WERI-Rb-1 (cell line): ENCODE measurements at regions not wholly inside any gene's neighbourhood (a gene's known extent, or its start where the extent isn't known, plus 50 kb on each side); places are given as distances from the start of the nearest gene placed in this dataset.
"Not testable (repeated sequence)": the region's sequence is repeated elsewhere in the genome, so short reads cannot be mapped to it uniquely, and the experiment has no call there.

Experiments
- DNase-seq: peaks from one replicate; pipeline ENCODE4 v3.0.0-alpha.2; 2020
- H3K27ac ChIP-seq: fragments of 250-450 bp; sonication (Bioruptor Pico); 2 replicates; pipeline ENCODE4 v1.5.1; 2020; ENCODE audit warnings: mild to moderate bottlenecking, moderate library complexity
- H3K27me3 ChIP-seq: fragments of 250-450 bp; sonication (Bioruptor Pico); 2 replicates; pipeline ENCODE4 v1.5.1; 2021; ENCODE audit warnings: mild to moderate bottlenecking, low read depth, moderate library complexity; ENCODE audit not compliant: insufficient read depth, severe bottlenecking
- H3K36me3 ChIP-seq: fragments of 250-450 bp; sonication (Bioruptor Pico); 2 replicates; pipeline ENCODE4 v1.5.1; 2020; ENCODE audit warnings: mild to moderate bottlenecking, moderate library complexity
- H3K4me3 ChIP-seq: 2 replicates; pipeline ENCODE4 v1.5.1; 2011; ENCODE audit warnings: low read depth, mild to moderate bottlenecking, control low read depth, low read length
- H3K9me3 ChIP-seq: fragments of 250-450 bp; sonication (Bioruptor Pico); 2 replicates; pipeline ENCODE4 v1.5.1; 2021; ENCODE audit warnings: mild to moderate bottlenecking, moderate library complexity; ENCODE audit not compliant: severe bottlenecking
- TF ChIP-seq, protein P1 (sequence below): IDR thresholded peaks from 2 replicates; pipeline ENCODE4 v1.5.1; 2011; ENCODE audit warnings: low read depth, mild to moderate bottlenecking, control low read depth, inconsistent platforms, low read length

DNA sequence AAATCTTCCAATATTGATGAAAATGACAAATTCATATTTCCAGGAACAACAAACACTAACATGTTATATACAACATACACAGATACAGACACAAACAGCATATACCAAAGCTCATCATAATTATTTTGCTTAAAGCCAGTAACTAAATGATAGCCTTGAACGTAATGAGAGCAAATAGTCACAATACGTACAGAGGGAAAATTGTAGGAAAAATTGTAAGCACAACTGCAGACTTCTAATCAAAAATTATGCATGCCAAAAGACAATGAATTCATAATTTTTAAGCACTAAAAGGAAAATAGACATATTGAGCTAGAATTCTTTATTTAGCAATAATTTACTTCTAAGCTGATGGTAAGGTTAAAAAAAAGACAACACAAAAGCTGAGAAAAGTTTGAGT lies 1466.9 kb upstream of the CELF2 start:
- H3K27ac ChIP-seq, result no peak overlapping the region
- no peaks in the 10 kb centered on the region for H3K9me3 ChIP-seq
- DNase-seq, result no peak
- TF ChIP-seq, protein P1, sequence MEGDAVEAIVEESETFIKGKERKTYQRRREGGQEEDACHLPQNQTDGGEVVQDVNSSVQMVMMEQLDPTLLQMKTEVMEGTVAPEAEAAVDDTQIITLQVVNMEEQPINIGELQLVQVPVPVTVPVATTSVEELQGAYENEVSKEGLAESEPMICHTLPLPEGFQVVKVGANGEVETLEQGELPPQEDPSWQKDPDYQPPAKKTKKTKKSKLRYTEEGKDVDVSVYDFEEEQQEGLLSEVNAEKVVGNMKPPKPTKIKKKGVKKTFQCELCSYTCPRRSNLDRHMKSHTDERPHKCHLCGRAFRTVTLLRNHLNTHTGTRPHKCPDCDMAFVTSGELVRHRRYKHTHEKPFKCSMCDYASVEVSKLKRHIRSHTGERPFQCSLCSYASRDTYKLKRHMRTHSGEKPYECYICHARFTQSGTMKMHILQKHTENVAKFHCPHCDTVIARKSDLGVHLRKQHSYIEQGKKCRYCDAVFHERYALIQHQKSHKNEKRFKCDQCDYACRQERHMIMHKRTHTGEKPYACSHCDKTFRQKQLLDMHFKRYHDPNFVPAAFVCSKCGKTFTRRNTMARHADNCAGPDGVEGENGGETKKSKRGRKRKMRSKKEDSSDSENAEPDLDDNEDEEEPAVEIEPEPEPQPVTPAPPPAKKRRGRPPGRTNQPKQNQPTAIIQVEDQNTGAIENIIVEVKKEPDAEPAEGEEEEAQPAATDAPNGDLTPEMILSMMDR, result no peak
- no peaks in the 10 kb centered on the region for H3K27me3 ChIP-seq
- no peaks in the 10 kb centered on the region for H3K36me3 ChIP-seq
- H3K4me3 ChIP-seq, result no peak overlapping the region

DNA sequence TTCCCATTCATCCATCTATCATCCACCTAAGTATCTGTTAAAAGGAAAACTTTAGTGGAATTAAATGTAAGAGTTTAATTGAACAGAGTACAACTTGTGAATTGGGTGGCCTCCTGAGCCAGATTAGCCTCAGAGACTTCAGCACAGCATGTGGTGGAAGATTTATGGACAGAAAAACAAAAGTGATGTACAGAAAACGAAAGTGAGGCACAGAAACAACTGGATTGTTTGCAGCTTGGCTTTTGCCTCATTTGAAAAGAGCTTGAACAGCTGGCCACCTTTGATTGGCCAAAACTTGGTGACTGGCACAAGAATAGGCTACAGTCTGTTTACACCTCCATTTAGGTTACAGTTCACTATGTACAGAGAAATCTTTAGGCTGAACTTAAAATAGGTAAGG lies 1463.4 kb upstream of the CELF2 start:
- Histone ChIP-seq H3K27me3 (no peaks in the 10 kb centered on the region), H3K27ac (no peak overlapping the region), H3K4me3 (no peak overlapping the region), H3K9me3 (no peaks in the 10 kb centered on the region), H3K36me3 (no peaks in the 10 kb centered on the region)
- TF ChIP-seq, protein P1, result no peak
- DNase-seq, result no peak

DNA sequence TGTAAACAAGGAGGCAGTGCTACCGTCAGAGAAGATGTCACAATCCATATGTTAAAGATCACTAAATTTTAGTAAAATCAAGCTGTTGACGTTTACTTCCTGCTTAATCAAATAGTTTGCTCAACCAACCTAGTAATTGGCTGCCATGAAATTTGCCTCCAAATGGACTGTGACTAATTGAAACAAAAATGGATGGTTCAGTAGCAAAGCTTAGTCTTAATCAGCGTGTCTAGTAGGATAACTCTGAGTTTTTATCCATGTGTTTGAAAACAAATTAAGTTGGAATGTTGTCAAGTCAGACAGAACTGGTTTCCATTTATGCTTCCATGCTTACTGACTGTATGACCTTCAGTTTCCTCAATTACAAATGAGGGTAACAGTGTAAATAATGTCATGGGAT lies 1456.7 kb upstream of the CELF2 start:
- no peak for DNase-seq
- no peak overlapping the region for H3K4me3 ChIP-seq
- TF ChIP-seq, protein P1, result no peak
- no peaks in the 10 kb centered on the region for H3K9me3 ChIP-seq
- no peaks in the 10 kb centered on the region for H3K36me3 ChIP-seq
- no peak overlapping the region for H3K27ac ChIP-seq
- no peaks in the 10 kb centered on the region for H3K27me3 ChIP-seq

DNA sequence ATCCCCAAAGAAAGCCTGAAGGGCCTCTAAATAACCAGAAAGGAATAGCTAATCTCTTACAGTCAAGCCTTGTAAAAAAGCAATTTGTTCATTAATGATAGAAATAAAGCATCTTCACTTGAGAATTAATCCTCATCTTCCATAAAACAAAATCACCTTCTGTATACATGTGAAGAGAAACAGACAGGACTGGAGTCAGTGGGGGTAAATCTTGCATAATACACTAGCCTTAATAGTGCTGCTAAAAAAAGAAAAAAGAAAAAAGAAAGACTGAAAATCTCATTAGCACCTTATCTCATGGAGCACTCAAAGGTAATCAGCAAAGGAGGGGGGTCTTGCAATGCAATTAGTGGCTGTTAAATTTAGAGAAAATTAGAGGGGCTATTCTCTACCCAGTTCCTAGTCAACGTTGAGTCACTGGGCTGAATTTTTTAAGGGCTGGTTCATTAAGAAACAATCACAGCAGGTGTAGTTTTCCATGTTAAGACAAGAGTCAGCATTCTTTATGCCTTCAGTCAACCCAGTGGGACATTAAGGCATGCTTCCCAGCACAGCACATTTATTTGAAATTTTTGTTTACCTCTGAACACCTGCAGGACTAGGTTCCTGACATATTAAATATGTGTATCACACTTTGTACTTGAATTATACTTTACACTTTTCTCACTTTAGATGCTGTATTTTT lies 1455.7 kb upstream of the CELF2 start:
- no peaks in the 10 kb centered on the region for H3K36me3 ChIP-seq
- no peaks in the 10 kb centered on the region for H3K27me3 ChIP-seq
- no peaks in the 10 kb centered on the region for H3K9me3 ChIP-seq
- TF ChIP-seq, protein P1, result no peak
- no peak for DNase-seq
- no peak overlapping the region for H3K4me3 ChIP-seq
- no peak overlapping the region for H3K27ac ChIP-seq

DNA sequence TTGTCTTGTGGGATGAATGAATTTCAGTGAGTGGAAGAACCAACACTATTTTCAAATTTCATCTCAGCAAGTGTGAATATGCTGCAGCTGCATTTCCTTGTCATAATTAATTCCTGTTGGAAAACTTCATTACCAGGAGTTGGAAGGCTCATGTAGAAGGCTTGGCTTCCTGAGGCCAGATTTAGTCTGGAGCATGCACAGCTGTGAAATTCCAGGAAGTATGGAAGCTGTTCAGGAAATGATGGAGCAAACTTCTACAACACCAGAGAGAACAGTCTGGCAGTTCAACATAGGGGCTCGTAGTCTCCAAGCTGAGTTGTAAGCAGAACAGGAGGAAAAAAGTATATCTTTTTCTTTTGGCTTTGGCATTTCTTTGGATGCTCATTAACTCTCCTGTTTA lies 1439.9 kb upstream of the CELF2 start:
- H3K27me3 ChIP-seq, result no peaks in the 10 kb centered on the region
- TF ChIP-seq, protein P1, result no peak
- no peaks in the 10 kb centered on the region for H3K36me3 ChIP-seq
- DNase-seq, result no peak
- H3K4me3 ChIP-seq, result no peak overlapping the region
- no peak overlapping the region for H3K27ac ChIP-seq
- no peaks in the 10 kb centered on the region for H3K9me3 ChIP-seq

DNA sequence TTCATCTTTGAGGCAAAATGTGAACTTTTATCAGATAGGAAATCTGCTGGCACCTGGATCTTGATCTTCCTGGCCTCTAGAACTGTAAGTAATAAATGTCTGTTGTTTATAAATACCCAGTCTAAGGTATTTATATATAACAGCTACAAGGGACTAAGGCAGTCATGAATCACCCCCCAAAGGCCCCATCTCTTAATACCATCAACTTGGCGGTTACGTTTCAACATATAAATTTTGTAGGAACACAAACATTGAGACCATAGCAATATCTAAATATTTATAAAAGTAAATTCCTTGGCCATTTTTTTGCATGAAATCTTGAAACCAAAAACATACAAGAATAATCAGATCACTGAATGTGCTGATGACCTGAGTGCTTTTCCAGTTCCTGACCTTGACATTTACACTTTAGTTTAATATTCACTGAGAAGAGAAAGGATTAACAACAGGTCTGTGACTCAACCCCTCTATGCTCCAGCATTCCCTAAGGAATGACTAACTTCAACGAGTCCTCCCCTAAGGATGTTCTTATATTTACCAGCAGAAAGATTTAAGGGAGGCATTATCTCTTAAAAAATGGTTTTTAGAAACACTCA lies 1438.5 kb upstream of the CELF2 start:
- H3K9me3 ChIP-seq, result no peaks in the 10 kb centered on the region

DNA sequence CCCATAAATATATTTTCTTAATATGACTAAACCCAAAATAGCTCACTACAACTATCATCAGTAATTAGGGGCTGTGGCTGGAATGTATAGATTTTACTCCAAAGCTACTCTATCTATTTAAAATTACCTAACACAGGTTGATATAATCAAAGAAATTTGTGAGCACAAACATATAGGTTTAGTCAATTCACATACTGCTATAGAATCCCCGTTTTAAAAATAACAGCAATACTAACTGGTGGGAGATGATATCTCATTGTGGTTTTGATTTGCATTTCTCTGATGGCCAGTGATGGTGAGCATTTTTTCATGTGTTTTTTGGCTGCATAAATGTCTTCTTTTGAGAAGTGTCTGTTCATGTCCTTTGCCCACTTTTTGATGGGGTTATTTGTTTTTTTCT lies 1434.9 kb upstream of the CELF2 start:
- not testable (repeated sequence) for DNase-seq, H3K9me3 ChIP-seq, H3K4me3 ChIP-seq, H3K27ac ChIP-seq, H3K36me3 ChIP-seq, H3K27me3 ChIP-seq

More for the DNA sequence above, 1438.5 kb upstream of the CELF2 start:
- TF ChIP-seq, protein P1, result no peak
- DNase-seq, result no peak
- Histone ChIP-seq H3K27me3 (no peaks in the 10 kb centered on the region), H3K27ac (no peak overlapping the region), H3K36me3 (no peaks in the 10 kb centered on the region), H3K4me3 (no peak overlapping the region)
